HG03175 (cell line): ENCODE measurements at regions not wholly inside any gene's neighbourhood (a gene's known extent, or its start where the extent isn't known, plus 50 kb on each side); places are given as distances from the start of the nearest gene placed in this dataset.
"Not testable (repeated sequence)": the region's sequence is repeated elsewhere in the genome, so short reads cannot be mapped to it uniquely, and the experiment has no call there.

Experiments used
- ATAC-seq: cut with Tn5 transposase; IDR thresholded peaks from one replicate; pipeline ENCODE4 v1.9.1; 2021; ENCODE audit warnings: mild to moderate bottlenecking, moderate library complexity; ENCODE audit not compliant: unreplicated experiment

- ATAC-seq, result peak; percentile 81
These were observed 70.7 kb downstream of the CETN3 start for GRCh38 chr5:90338712-90339372.

- no peak for ATAC-seq
These were observed 72.0 kb downstream of the CETN3 start for GRCh38 chr5:90337449-90338052.

GRCh38 chr5:90336752-90337151, 72.8 kb downstream of the CETN3 start:
- no peak for ATAC-seq

- no peak for ATAC-seq
These were observed 74.8 kb downstream of the CETN3 start for GRCh38 chr5:90334741-90335140.

GRCh38 chr5:90329911-90330310, 79.6 kb downstream of the CETN3 start:
- no peak for ATAC-seq

- ATAC-seq, result no peak
These were observed 82.6 kb downstream of the CETN3 start for GRCh38 chr5:90326995-90327394.

GRCh38 chr5:90325093-90325492, 84.5 kb downstream of the CETN3 start:
- no peak for ATAC-seq

GRCh38 chr5:90320348-90320747, 89.2 kb downstream of the CETN3 start:
- ATAC-seq, result not testable (repeated sequence)

GRCh38 chr5:90312027-90312426, 97.5 kb downstream of the CETN3 start:
- ATAC-seq, result no peak

- no peak for ATAC-seq
These were observed 98.2 kb downstream of the CETN3 start for GRCh38 chr5:90311401-90311800.

GRCh38 chr5:90308787-90309585, 100.6 kb downstream of the CETN3 start:
- no peak for ATAC-seq

- ATAC-seq, result no peak
These were observed 101.8 kb downstream of the CETN3 start for GRCh38 chr5:90307782-90308181.

- no peak for ATAC-seq
These were observed 102.2 kb downstream of the CETN3 start for GRCh38 chr5:90307322-90307721.

- no peak for ATAC-seq
These were observed 102.9 kb downstream of the CETN3 start for GRCh38 chr5:90306613-90307012.

GRCh38 chr5:90305041-90305720, 104.4 kb downstream of the CETN3 start:
- no peak for ATAC-seq

- ATAC-seq, result peak; percentile 46
These were observed 108.3 kb downstream of the CETN3 start for GRCh38 chr5:90301248-90301647.

GRCh38 chr5:90297045-90297764, 112.4 kb downstream of the CETN3 start:
- ATAC-seq, result no peak

GRCh38 chr5:90294604-90295003, 115.0 kb downstream of the CETN3 start:
- no peak for ATAC-seq

- ATAC-seq, result no peak
These were observed 115.6 kb downstream of the CETN3 start for GRCh38 chr5:90293931-90294330.

GRCh38 chr5:90290648-90291047, 118.9 kb downstream of the CETN3 start:
- ATAC-seq, result no peak

GRCh38 chr5:90289837-90290236, 119.7 kb downstream of the CETN3 start:
- no peak for ATAC-seq
